NCI-H82 treated with DMSO at 0.1 percent for 48 hours (cell line): ENCODE measurements at regions not wholly inside any gene's neighbourhood (a gene's known extent, or its start where the extent isn't known, plus 50 kb on each side); places are given as distances from the start of the nearest gene placed in this dataset.
"Not testable (repeated sequence)": the region's sequence is repeated elsewhere in the genome, so short reads cannot be mapped to it uniquely, and the experiment has no call there.

Experiments used
- DNase-seq: peaks from one replicate; lab custom pipeline; 2025; ENCODE audit not compliant: unreplicated experiment; lab: John Stamatoyannopoulos, UW

- no peak for DNase-seq
Measured at GRCh38 chr12:88726806-88727720, 146.8 kb upstream of the KITLG start.

- no peak for DNase-seq
Measured at GRCh38 chr12:88725592-88726143, 145.4 kb upstream of the KITLG start.

- DNase-seq, result no peak
Measured at GRCh38 chr12:88723219-88723618, 142.9 kb upstream of the KITLG start.

GRCh38 chr12:88720785-88721650 is 140.7 kb upstream of the KITLG start:
- no peak for DNase-seq

GRCh38 chr12:88720231-88720630 is 140.0 kb upstream of the KITLG start:
- DNase-seq, result no peak

- DNase-seq, result no peak
Measured at GRCh38 chr12:88717188-88717587, 136.9 kb upstream of the KITLG start.

- no peak for DNase-seq
Measured at GRCh38 chr12:88716240-88716639, 136.0 kb upstream of the KITLG start.

- no peak for DNase-seq
Measured at GRCh38 chr12:88715673-88716072, 135.4 kb upstream of the KITLG start.

- not testable (repeated sequence) for DNase-seq
Measured at GRCh38 chr12:88714263-88714882, 134.1 kb upstream of the KITLG start.

GRCh38 chr12:88707800-88708199 is 127.5 kb upstream of the KITLG start:
- DNase-seq, result no peak

- no peak for DNase-seq
Measured at GRCh38 chr12:88706286-88706685, 126.0 kb upstream of the KITLG start.

- no peak for DNase-seq
Measured at GRCh38 chr12:88703790-88704189, 123.5 kb upstream of the KITLG start.

- DNase-seq, result no peak
Measured at GRCh38 chr12:88698471-88698870, 118.2 kb upstream of the KITLG start.

- DNase-seq, result no peak
Measured at GRCh38 chr12:88693837-88694445, 113.7 kb upstream of the KITLG start.

- no peak for DNase-seq
Measured at GRCh38 chr12:88691811-88692210, 111.5 kb upstream of the KITLG start.

GRCh38 chr12:88684610-88685009 is 104.3 kb upstream of the KITLG start:
- no peak for DNase-seq

- DNase-seq, result no peak
Measured at GRCh38 chr12:88684170-88684569, 103.9 kb upstream of the KITLG start.

- DNase-seq, result no peak
Measured at GRCh38 chr12:88683628-88684027, 103.4 kb upstream of the KITLG start.

GRCh38 chr12:88681271-88681670 is 101.0 kb upstream of the KITLG start:
- no peak for DNase-seq

GRCh38 chr12:88677464-88677863 is 97.2 kb upstream of the KITLG start:
- no peak for DNase-seq

- not testable (repeated sequence) for DNase-seq
Measured at GRCh38 chr12:88667615-88668014, 87.3 kb upstream of the KITLG start.
